HG03432 (cell line): ENCODE measurements at regions not wholly inside any gene's neighbourhood (a gene's known extent, or its start where the extent isn't known, plus 50 kb on each side); places are given as distances from the start of the nearest gene placed in this dataset.
"Not testable (repeated sequence)": the region's sequence is repeated elsewhere in the genome, so short reads cannot be mapped to it uniquely, and the experiment has no call there.

ENCODE experiments used
- ATAC-seq: cut with Tn5 transposase; IDR thresholded peaks from one replicate; pipeline ENCODE4 v1.9.1; 2021; ENCODE audit warnings: mild to moderate bottlenecking, moderate library complexity; ENCODE audit not compliant: unreplicated experiment

- ATAC-seq, result not testable (repeated sequence)
Observed at GRCh38 chr17:64800987-64801386, 118.3 kb downstream of the LRRC37A3 start.

DNA sequence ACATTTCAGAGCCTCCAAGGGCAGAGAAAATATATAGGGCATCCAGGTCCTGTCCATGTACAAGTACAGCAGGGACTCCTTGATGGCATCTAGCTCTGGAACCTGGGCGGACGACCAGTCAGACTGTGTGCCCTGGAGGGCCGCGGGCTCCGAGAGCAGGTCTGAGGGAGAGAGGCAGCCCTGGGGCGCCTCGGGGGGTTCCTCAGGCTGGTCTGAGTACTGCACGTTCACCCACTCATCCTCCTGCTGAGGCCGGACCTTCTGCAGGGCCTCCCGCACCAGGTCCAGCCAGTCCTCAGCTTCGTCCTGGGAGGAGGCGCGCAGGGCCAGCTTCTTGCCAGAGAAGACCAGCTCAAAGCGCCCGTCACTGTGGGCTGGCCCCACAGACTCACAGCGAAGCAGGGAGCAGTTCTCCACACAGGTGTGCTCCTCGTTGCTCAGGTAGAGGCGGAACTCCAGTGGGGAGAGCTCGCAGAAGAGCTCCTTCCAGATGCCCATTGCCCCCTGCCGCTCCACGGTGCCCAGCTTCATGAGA, 118.8 kb downstream of the LRRC37A3 start:
- ATAC-seq, result not testable (repeated sequence)

DNA sequence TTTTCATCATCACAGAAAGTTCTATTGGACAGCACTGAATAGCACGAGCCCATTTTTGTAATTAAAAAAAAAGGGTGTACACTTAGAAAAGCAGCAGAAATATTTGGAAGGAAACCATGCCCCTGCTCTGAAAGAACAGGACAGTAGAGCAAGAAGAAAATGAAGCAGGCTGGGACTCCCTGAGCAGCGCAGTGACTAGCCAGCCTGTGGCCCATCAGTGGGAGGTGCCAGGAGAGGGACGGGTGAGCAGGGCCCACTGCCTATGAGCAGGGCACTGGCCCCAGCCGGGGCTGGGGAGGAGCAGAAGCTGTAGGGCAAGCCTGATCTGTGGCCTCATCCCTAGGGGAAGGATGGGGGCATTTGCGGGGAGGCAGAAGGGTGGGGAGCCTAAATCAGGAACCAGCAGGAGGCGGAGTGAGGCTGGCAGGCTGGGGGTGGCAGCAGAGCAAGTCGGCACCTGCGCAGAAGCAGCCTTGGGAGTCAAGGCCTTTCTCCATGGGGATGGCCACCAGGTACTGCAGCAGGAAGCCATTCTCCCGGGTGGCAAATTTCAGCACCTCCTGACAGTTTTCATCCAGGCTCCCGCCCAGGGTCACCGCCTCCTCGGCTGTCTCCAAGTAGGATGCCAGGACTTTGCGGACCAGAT, 119.6 kb downstream of the LRRC37A3 start:
- not testable (repeated sequence) for ATAC-seq

GRCh38 chr17:64798961-64799360, 120.3 kb downstream of the LRRC37A3 start:
- ATAC-seq, result not testable (repeated sequence)

GRCh38 chr17:64798489-64798790, 120.8 kb downstream of the LRRC37A3 start:
- peak; percentile 49 for ATAC-seq

DNA sequence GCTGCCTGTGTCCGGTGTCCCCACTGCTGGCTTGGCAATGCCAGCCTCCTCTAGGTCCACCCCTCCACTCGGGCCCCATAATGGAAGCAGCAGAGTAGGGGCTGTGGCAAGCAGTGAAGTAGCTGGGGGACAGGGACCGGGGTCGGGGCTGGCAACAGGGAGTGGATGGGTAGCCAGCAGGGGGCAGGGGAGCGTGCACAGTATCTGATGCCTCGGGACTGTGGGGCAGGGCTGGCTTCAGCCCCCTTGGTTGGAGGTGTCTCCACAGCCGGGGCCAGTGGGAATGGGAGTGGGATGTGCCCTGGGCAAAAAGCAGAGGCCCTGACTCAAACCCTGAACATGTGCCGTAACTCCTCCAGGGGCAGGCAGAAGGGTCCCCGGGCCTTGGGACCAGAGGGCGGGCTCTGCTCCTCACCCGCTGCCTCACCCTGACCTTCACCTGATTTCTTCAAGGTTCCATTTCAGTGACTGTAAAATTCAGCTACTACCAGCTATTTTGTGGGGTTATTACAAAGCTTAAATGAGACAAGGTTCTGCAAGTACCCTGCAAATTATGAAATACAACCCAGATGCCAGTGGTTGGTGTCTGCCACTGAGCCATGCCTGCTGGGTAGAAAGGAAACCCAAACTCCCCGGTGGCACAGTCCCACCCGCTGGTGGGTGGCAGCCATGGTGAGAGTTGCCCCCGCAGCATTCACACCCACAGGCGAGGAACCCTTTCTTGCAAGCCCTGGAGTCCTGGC, 121.4 kb downstream of the LRRC37A3 start:
- ATAC-seq, result peak; percentile 15

DNA sequence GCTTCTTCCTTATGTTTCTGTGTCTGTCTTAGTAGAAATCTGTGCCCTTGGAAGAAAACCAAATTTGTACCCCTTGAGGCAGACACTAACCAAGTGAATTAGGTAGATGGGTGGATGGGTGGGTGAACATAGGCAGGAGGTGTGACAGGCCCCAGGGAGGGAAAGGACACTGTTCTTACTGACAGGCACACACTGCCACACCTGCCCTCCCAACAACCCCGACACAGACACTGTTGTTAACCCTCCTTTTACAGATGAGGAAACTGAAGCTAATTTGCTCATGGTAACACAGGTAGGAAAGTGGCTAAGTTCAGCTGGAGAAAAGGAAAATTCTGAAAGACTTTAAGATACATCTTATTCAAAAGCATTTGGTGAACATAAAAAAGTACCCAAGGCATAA, 123.9 kb downstream of the LRRC37A3 start:
- not testable (repeated sequence) for ATAC-seq

DNA sequence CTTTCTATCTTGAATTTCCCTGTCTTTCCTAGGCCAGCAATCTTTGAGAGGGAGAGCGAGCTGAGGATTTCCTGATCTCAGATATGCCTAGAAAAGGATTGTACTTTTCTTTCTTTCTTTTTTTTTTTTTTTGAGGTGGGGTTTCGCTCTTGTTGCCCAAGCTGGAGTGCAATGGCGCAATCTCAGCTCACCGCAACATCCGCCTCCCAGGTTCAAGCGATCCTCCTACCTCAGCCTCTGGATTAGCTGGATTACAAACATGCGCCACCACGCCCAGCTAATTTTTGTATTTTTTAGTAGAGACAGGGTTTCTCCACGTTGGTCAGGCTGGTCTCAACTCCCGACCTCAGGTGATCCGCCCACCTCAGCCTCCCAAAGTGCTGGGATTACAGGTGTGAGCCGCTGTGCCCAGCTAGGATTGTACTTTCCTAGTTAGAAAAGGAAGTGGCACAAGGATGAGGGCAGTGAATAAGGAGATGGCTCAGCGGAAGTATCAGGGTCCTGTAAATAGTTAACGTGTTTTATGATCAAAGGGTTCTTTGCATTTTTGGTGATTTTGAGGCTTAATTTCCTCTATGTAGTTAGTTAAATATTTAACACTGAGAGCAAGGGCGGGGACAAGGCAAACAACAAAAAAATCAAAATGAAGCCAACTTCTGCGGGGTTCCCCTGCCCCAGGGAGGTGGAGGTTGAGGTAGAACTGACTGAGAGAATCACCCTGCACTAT, 124.6 kb downstream of the LRRC37A3 start:
- not testable (repeated sequence) for ATAC-seq

- not testable (repeated sequence) for ATAC-seq
Observed at GRCh38 chr17:64794113-64794512, 125.2 kb downstream of the LRRC37A3 start.

GRCh38 chr17:64792793-64793575, 126.3 kb downstream of the LRRC37A3 start:
- ATAC-seq, result not testable (repeated sequence)

DNA sequence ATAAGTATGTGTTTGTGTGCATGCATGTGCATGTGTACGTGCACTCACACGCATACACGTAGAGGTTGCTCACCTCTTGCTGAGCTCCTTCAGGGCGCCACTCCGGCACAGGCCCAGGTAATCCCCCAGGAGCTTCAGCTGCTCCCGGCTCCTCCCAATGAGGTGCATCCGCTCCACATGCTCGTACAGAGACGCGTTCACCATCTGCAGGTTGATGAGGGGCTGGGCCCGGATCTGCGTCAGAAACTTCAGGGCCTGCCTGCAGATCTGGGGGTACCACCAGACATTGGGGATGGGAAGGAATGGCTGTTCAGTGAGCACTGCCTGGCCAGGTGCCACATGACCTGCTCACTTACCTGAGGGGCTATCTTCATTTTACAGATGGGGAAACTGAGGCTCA, 127.0 kb downstream of the LRRC37A3 start:
- not testable (repeated sequence) for ATAC-seq

DNA sequence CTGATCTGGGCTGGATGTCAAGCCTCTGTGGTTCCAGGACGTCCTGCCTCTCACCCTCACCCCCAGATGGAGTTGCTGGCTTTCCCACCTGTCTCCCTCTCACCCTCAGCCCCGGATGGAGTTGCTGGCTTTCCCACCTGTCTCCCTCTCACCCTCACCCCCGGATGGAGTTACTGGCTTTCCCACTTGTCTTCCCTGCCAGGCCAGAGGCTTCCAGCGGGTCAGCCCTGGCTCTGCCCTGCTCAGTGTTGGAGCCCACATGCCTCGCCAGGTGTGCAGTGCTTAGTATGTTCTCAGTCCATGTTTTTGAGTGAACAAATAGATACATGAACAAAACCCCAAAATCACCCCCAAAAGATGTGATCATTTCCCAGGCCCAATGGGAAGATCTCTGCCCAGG, 127.6 kb downstream of the LRRC37A3 start:
- ATAC-seq, result not testable (repeated sequence)

DNA sequence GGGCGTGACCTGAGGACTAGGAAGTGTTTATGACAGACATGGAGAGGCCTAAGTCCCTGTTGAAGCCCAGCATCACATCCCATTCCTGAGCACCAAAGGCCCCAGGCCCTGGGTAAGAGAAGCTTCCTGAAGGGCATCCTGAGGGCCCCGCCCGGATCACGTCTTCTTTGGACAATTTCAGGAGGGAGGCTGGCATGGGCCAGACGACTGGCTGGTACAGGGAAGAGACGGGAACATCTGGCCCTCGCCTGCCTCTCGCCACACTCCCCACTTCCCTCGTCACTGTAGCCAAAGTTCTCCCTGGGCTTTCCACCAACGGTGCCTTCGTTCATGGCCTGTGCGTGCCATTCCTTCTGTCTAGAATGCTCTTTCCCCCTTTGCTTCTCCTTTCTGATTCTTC, 128.1 kb downstream of the LRRC37A3 start:
- not testable (repeated sequence) for ATAC-seq

DNA sequence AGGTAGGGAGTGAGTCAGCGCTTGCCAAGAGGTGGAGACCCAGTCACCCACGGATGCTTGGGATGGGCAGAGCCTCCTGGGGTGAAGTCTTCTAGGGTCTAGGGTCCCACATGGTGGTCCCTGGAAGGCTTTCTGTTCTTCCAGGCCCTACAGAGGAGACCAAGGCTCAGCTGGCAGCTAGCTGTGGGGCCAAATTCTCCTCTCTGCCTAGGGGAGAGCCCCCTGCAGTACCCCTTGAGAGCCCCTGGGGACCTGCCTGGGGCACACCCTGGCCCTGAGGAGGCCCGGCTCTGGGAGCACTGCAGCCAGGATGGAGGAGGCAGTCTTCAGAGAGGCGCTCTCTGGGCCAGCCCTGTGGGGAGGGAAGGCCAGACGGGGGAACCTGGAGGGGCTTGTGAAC, 128.6 kb upstream of the SMURF2 start:
- not testable (repeated sequence) for ATAC-seq

DNA sequence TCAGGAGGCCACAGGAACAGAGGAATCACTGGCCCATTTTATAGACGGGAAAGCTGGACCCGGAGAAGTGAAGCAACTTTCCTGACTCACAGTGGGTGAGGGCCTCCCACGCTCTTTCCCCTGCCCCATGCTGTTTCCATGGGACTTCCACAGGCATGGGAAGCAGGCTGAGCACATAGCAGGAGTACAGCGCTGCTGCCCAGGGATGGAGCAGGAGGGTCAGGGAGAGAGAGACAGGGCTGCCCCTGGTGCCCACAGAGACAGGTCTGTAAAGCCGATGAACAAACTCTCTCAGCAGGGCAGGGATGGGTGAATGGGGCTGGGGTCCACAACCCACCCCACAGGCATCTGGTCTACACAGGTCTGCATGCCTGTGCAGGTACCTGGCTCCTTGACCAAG, 128.1 kb upstream of the SMURF2 start:
- ATAC-seq, result not testable (repeated sequence)

DNA sequence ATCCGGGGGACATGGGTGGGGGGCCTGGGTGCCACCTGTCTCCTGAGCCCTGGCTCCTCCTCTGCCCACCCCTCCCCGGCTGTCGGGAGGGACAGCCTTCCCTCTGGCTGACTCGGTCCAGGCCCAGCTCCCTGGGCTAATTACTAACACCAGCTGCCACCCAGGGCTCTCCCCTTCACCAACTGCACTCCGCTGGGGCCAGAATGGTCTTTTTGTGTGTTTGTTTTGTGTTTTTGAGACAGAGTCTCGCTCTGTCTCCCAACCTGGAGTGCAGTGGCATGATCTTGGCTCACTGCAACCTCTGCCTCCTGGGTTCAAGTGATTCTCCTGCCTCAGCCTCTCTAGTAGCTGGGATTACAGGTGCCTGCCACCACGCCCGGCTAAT, 126.9 kb upstream of the SMURF2 start:
- ATAC-seq, result not testable (repeated sequence)

DNA sequence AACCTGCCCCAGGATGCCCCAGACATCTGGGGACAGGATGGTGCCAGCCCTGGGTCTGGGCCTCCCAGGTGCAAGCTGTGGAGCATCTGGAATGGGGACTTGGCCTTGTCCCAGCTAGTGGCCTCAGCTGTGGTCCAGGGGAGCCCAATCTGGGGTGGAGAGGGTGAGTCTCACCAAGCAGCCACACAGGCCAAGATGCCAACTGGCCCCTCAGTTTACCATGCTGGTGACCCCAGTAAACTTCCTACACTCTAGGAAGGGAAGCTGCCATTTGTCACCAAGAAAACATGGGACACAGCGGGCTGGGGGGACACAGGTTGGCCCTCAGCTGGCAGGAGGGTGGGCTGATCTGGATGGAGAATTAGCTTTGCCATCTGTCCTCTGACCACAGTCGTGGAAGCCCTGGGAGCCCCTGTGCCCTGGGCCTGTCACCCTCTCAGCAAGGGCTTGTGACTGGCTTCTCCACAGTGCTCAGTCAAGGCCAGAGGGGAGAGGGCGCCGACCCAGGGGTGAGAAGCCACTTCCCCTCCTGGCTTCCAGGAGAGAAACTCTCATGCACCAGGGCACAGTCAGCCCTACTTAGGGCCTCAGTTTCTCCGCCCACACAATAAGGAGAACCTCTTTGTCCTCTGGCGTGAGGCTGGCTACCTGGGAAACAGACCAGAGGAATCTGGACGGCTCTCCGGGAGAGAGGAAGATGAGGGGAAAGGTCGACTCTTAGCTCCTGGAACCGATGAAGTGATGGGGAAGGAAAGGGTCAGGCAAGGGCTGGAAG, 126.4 kb upstream of the SMURF2 start:
- no peak for ATAC-seq

GRCh38 chr17:64787921-64788271, 125.8 kb upstream of the SMURF2 start:
- no peak for ATAC-seq

- ATAC-seq, result no peak
Observed at GRCh38 chr17:64787255-64787920, 125.3 kb upstream of the SMURF2 start.

- no peak for ATAC-seq
Observed at GRCh38 chr17:64786337-64786736, 124.2 kb upstream of the SMURF2 start.
